HG02798 (cell line): ENCODE measurements at regions not wholly inside any gene's neighbourhood (a gene's known extent, or its start where the extent isn't known, plus 50 kb on each side); places are given as distances from the start of the nearest gene placed in this dataset.
"Not testable (repeated sequence)": the region's sequence is repeated elsewhere in the genome, so short reads cannot be mapped to it uniquely, and the experiment has no call there.

Experiments used
- ATAC-seq: cut with Tn5 transposase; IDR thresholded peaks from one replicate; pipeline ENCODE4 v1.9.1; 2021; ENCODE audit warnings: mild to moderate bottlenecking; ENCODE audit not compliant: unreplicated experiment, poor library complexity

DNA sequence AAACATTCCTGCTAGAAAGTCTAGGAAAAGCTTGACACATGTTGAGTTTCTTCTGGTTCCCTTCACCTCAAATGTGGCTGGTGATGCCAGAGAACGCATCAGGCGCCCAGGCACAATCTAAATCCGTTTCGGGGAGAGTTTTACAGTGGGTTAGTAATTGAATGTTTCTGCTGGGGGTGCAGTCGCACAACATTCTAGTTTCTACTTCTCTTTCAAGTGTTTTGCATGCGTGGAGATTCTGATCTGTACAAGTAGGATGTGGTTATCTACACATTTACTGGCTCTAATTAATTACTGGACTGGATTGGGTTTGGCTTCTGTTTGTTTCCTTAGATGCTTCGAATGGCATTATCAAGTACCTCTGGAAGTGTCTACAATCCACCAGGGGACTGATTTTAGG is 173.8 kb downstream of the TMEM26 start:
- peak; percentile 91 for ATAC-seq

DNA sequence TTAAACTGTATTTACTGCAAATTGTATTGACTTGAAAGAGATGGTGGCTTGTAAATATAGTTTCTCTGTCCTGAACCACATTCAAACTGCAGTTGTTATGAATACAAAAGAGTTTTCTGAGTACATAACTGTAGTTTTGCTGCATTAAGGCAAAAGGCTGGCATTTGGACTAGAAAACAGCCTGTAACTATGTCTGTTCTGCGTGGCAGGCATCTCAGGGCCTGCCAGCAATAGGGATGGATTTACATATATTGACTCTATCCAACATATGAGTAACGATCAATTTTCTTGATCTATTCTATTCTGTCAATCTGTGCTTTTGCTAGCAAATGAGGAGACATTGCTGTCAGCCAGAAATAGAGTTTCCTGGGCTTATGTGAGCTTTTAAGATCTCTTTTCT is 174.6 kb downstream of the TMEM26 start:
- no peak for ATAC-seq

DNA sequence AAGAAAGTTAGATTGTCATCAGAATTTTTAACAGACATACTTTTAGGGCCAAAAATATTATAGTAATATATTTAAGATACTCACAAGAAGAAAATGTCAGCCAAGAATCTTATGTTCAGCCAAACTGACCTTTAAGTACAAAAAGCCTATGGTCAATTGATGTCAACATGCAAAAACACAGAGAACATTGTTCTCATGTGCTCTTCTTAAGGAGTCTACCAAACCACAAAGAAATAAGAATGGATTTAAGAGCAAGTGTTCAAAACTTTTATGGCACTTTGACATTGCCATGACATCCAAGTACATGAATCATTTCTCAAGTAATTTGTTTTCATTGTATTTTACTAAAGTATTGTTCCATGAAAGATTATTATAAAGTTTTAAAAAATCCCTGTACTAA is 180.4 kb downstream of the TMEM26 start:
- ATAC-seq: no peak

DNA sequence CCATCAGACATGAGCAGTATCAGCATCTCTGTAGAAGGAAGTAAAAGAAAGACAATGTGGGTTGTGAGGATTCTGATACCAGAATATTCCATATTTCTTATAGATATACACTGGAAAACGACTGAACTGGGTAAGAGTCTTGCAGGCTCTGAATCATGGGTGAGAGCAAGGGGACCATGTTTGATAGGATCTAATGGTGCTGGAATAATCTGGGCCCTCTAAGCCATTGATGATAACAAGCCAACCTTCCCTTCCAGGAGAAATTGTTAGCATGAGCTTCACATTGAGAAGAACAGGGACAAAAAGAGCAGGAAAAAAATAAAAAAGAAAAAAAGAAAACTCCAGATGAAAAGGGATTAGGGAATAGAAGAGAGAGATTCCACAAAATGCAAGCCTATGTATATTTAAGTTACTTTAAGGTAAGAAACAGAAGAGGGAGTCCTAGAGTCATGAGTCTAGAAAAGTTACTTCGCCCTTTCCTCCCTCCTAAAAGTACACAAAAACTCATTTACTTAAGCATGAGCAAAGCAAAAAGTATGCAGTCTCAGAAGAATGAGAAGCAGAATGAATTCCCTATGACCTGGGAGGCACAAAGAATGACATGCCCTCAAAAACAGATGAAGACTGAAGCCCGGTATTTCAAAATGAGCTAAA is 181.9 kb downstream of the TMEM26 start:
- ATAC-seq: no peak

DNA sequence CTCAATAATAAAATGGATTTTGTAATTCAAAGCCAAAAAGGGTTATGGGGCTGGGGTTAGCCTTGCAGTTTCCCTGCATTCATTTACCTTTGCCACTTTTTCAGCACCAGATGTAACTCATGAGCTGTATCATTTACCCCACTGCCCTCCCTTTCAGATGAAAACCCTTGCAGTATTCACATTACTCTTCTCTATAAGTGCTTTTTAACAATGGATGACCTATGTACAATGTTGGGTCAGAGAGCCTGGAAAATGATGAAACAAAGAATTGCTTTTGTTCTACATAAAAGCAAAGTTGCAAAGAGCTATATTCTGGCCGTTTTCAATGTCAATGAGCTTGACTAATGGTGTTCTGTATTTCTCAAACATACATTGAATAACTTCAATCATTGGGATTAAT is 189.7 kb downstream of the TMEM26 start:
- no peak for ATAC-seq

DNA sequence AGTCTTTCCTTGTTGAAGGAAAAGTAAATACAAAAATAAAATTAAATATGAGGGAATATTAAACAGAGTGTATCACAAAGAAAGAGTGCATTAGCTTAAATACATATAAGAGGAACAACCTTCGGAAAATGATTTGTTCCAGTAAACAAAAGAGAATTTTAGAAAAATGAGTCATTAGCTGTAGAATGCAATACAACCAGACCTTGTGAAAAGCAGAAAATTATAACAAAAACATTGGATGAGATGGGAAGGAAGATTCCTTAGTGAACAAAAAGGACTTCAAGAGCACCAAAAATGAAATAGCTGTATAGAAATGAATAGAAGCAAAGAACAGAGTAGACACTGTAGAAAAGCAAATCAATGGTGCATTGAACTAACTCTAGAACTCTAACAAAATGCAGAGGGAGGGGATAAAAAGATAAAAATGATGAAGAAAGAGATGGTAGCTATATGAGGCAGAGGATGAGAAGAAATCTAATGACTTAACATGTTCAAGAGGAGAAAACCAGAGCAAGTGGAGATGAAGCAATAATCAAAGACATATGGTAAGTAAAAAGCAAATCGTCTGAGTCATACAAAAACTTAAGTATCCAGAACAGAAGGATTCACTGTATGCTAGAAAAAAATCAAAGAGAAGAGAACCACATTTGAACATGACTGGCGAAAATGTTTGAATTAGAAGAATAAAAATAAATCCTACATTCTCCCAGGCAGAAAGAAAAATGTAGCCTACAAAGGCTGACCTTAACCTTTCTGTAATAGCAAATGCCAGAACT is 190.5 kb downstream of the TMEM26 start:
- no peak for ATAC-seq

DNA sequence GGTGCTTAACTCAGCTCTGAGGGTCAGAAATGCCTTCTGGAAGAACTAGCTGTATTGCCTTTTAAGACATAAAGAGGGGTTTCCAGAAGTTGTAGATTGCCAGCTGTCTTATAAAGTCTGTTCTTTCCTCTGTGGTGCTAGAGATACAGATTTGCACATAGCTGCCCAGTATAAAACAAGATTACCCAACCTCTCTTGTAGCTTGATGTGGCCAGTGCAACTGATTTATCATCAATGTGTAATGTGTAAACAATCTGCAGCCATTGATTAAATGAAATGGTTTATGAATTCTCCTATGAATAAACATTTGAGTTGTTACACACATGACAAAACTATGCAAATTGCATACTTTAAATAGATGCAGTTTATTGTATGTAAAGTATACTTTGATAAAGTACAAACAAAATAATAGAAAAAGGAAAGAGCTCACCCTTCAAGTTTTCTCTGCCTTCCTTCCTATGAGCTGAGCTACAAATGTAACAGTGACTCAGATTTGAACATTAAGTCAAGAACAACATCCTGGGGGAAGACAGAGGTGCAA is 195.2 kb downstream of the TMEM26 start:
- ATAC-seq: no peak

DNA sequence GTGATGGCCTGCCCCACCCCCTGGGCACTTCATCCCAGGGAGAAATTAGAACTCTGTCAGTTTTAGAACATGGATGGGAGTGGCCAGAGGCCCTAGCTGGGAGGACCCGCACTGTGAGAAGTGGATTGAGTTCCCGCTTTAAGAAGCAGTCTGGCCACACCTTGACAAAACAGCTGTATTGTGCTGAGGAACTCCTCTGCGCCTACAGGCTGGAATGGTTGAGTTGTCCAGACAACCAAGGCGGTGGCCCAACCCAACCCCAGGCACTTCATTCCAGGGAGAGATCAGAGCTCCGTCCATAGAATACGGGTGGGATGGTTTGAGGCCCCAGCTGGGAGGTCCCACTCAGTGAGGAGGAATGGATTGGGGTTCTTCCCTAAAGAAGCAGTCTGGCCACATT is 196.0 kb downstream of the TMEM26 start:
- no peak for ATAC-seq

DNA sequence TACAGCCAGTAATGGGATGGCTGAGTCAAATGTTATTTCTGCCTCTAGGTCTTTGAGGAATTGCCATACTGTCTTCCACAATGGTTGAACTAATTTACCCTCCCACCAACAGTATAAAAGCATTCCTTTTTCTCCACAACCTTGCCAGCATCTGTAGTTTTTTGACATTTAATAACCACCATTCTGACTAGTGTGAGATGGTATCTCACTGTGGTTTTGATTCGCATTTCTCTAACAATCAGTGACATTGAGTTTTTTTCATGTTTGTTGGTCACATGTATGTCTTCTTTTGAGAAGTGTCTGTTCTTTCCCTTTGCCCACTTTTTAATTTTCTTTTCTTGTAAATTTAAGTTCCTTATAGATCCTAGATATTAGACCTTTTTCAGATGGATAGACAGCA is 200.9 kb downstream of the TMEM26 start:
- ATAC-seq: not testable (repeated sequence)

DNA sequence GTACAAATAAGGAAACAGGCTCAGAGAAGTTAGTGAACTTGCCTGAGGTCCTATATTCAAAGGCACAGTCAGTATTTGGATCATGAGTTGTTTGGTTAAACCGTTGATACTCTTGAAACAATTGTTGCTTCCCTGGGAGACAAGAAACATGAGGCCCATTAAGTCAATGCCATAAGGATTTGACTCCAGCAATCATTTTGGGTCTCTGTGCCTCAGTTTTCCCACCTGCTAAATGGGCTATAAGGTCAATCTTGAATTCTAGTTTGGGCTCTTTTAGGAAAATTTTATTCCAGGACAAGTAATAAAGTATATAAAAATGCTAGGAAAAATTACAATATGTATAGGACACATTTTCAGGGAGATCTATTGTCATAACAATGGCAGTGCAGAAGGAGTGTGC is 202.1 kb downstream of the TMEM26 start:
- ATAC-seq: no peak

DNA sequence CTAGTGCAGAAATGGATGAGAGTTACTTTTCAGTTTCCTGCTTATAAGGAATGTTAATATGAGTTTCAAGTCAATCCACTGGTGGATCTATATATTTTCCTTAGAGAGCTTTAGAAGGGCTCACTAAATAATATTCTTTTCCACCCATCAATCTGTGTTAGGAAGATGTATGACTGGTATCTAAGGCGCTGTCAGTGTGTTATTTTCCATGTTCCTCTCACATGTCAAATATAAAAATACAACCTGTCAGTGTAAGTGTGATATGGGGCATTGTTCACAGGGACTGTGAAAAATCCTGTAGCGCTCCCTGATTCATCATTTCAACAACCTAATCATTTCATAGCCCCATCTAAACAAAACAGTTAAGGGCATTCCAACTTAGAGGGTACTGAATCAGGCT is 203.1 kb downstream of the TMEM26 start:
- ATAC-seq: no peak

DNA sequence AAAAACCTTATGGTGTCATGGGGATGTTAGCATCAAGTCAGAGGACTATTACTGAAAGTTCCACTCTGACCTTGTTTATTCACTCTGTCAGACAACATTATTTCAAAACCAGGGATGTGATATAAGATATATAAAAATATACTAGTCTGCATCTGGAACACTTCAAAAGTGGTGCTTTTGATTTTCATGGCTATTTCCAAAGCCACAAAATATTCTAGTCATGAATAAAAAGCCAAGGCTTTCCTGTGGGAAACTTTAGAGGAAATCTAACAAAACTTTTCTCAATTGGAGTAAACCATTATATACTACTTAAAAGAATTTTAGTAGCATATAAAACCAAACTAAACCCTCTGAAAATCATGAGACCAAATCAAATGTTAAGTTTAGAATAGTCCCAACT is 205.2 kb downstream of the TMEM26 start:
- ATAC-seq: no peak

DNA sequence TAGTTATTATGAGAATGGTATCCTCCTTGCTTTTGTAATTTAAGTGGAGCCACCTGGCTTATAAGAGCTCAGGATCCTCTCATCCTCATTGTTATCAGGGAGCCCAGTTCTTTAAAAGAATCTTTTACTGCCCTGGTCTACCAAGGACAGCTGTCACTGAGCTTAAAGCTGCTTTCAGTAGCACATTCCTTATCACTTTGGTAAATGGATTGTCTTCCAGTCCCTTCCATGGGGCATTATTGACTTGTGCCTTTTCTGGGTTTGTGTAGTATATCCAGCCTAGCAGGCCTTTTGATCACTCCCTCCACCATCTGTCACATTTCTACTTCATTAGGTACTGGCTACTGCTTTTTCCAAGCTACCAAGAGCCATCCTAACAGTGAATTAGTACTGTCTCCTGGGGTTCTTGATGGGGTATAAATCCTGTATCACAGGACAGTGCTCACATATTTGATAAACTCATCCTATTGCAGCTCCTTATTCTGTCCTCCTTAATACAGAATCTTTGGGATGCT is 208.9 kb downstream of the TMEM26 start:
- ATAC-seq: no peak

DNA sequence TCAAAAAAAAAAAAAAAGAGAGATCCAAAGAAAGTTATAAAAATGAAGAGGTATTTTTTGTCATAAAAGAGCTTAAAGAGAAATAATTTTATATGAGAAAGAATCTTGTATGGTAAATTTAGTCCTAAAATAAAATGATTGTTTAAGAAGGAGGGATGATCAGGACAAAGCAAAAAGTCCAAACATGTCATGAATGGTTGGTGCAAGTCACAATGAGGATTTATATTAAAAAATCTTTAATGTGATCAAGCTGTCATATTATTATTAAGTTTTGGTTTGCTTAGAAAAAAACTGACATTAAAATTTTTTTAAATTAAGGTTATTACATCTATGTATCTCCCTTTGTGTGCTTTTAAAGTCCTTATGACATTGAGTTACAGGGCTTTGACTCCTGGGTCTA is 220.4 kb downstream of the TMEM26 start:
- ATAC-seq: no peak

DNA sequence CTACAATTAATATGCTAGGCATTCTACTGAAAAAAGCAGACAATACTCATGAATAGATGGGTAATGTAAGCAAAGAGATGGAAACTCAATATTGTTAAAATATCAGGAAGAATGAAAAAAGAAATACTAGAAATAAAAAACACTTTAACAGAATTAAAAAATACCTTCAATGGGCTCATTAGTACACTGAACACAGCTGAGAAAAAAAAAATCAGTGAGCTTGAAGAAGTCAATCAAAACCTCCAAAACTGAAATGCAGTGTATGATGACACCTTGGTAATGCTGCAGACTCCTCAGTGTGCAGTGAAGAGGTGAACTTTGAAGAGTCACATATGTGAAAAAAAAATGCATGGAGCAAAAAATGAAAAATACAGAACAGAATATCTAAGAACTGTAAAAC is 227.2 kb downstream of the TMEM26 start:
- no peak for ATAC-seq

DNA sequence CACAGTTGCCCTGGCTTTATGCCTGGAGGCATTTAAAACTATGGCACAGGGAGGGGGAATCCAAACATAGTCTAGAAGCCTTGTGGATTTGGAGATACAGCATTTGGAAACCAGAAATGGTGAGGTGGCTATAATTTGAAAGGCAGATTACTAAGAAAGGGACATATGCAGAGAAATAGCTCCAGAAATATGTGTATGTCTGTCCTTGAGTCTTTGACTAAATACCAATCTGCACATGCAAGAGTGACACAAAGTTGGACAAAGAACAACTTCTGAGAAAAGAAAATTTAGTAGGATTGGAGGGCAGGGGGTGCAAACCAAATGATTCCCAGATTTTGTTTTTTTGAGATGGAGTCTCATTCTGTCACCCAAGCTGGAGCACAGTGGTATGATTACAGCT is 229.6 kb downstream of the TMEM26 start:
- no peak for ATAC-seq

DNA sequence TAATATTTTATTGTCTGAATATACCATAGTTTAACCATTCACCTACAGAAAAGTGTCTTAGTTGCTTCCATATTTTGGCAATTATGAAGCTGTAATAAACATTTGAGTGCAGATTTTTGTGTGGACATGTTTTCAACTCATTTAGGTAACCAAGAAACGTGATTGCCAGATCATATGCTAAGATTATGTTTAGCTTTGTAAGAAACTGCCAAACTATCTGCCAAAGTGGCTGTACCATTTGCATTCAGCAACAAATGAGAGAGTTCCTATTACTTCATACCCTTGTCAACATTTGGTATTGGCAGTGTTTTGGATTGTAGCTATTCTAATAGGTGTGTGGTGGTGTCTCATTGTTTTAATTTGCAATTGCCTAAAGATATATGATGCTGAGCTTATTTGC is 233.5 kb downstream of the TMEM26 start:
- ATAC-seq: no peak

DNA sequence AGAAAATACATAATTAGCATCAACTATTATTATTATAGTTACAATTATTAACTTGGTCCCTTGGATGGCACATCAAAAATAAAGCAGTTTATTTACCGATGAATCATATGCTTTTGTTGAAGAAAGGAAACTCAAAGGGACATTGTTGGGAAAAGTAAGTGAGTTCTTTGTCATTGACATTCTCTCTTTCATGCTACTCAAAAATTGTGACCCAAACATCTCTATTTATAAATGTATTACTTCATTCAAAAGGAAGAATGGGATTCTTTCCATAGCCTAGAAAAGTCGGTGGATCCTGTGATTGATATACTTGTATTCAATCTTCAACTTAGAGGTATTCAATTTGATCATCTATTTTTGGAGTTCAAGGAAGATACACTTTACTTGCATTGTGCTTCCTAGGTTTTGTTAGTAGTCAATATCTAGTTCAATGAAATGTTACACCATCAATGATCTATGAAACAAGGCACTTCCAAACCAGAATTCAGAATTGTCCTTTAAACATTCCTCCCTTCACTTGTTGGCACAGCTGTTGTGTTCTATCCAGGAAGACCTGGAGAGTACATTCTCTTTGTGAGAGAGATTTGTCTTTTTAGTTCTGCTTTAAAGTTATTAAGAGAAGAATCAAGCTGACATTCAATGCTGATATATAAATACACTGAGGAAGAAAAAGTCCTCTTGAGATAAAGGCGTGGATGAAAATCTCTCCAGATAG is 235.2 kb downstream of the TMEM26 start:
- no peak for ATAC-seq

DNA sequence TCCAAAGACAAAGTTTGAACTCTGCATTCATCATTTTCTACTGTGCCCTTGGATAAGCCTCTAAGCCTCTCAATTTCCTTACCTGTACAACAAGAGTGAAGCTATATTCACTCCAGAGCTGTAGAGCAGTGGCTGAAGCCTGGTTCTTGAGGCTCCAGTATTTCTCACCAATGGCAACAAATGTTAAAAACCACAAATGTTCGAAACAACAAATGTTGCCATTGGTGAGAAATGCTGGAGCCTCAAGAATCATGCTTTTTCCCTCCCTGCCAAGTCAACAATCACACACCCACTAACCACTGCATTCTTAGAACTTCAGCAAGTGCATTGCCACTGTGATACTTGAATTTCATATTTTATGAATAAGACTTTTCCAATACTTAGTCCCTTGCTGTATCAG is 237.9 kb downstream of the TMEM26 start:
- ATAC-seq: no peak

DNA sequence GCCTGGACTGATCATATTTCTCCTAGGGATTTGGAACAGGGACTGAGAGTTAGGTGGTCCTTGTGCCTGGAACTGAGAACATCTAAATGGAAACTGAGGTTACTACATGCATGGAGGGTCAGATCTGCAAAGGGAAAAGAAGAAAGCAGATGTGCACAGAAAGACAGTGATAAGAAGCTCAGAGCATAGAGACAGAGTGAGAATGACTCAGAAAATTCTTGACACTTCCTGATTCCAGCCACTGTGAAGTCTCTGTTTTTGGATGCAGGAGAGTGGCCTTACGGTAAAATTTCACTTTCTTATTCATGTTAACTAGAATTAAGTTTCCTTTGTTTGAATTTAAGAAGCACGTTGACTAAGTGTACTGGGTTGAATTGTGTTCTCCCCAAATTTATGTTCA is 241.7 kb downstream of the TMEM26 start:
- ATAC-seq: no peak

DNA sequence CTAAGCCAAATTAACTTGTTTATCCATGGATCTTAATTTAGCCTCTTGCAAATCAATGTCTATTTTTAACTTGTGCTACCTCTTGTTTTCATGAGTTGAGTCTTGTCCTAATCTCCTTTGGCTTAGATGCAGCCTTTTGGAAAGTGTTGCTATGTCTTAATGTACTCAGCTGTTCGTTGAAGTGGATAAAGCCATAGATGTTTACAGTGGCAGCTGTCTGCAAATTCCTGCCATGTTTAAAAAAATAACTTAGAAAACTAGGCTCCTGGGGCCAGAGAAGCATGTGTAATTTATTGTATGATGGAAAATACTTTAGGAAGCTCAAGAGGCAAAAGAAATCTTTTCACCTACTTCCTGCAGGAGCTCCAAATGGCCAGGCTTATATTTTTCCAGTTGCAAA is 253.1 kb upstream of the RHOBTB1 start:
- ATAC-seq: no peak
